ENCODE measurements at regions not wholly inside any gene's neighbourhood (a gene's known extent, or its start where the extent isn't known, plus 50 kb on each side); places are given as distances from the start of the nearest gene placed in this dataset.

- DNase-seq = peak; percentile 90
Measured at GRCh38 chr18:27750014-27750413, 426.9 kb downstream of the CDH2 start.

DNA sequence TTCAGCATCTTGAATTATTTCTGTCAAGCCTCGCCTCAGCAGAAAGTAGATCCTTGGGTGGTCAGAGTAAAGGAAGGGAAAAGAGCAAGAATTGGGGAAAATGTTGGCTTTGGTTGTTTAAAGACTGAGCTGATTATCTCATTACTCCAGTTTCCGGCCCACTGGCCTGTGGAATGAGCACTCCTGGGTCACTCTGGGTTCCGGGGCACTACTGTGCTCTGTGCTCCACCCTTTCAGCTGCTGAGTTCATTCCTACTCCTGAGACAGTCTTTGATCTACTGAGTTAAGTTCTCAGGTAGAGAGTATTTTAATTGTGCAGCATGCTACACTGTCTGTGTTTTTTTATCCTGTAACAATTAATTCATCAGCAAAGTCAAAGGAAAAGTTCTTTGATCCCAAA, 427.7 kb downstream of the CDH2 start:
- no peak for DNase-seq

- no peak for DNase-seq
Measured at GRCh38 chr18:27746241-27746640, 430.7 kb downstream of the CDH2 start.

- DNase-seq = no peak
Measured at GRCh38 chr18:27735117-27735516, 441.8 kb downstream of the CDH2 start.

DNA sequence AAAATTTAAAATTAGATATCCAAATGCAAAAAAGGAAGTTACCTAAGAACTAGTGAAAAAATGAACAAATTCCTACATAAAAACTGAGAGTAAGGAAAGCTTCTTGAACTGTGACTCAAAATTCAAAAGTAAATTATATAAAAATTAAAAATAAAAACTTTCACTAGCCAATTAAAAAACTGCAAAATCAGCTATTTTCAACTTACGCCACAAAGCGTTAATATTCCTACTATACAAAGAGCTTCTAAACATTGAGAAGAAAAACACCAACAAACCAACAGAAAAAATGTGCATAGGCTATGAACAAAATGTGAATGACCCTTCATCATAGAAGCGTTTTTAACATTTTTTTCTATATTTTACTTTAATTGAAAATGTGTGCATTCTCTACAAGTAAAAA, 445.7 kb downstream of the CDH2 start:
- DNase-seq = no peak

GRCh38 chr18:27728659-27729058, 448.3 kb downstream of the CDH2 start:
- no peak for DNase-seq

DNA sequence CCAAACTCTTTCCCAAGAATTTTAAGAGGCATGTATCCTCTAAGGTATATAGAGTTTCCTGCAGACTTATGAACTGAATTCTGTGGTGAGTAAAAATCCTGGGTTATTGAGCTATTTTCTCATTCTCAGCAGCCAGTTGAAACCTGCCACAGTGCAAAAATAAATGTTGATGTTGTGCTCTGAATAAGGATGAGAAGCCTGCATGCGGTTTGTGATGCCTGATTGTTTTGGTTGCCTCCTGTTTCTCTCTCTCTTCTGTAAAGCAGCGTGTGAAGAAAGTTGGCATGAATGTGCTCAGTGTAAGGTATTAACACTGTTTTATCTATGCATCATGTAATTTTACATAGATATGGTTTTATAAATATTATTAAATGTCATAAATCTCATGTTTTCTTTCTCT, 452.6 kb downstream of the CDH2 start:
- no peak for DNase-seq

- DNase-seq = peak; percentile 44
Measured at GRCh38 chr18:27723168-27723567, 453.8 kb downstream of the CDH2 start.

DNA sequence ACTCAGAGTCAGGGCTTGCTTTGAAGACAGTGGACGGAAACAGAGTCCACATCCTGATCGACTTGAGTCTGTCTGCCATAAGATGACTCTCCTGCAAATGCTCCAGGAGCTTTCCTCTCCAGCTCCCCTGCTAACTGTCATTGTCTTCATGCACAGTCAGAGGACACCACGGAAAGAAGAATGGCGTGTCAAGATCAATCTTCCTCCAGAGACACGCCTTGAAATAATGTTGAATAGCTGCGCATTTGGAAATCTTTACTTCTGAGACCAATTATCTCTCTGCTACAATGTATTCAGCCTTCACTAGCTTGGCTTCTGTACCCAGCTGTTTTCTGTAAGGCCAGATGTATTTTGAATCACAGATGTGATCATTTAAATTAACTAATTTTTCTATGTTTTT, 457.2 kb downstream of the CDH2 start:
- DNase-seq = no peak

- DNase-seq = no peak
Measured at GRCh38 chr18:27717816-27718215, 459.1 kb downstream of the CDH2 start.

- DNase-seq = no peak
Measured at GRCh38 chr18:27717250-27717649, 459.7 kb downstream of the CDH2 start.

GRCh38 chr18:27715751-27716150, 461.2 kb downstream of the CDH2 start:
- peak; percentile 34 for DNase-seq

DNA sequence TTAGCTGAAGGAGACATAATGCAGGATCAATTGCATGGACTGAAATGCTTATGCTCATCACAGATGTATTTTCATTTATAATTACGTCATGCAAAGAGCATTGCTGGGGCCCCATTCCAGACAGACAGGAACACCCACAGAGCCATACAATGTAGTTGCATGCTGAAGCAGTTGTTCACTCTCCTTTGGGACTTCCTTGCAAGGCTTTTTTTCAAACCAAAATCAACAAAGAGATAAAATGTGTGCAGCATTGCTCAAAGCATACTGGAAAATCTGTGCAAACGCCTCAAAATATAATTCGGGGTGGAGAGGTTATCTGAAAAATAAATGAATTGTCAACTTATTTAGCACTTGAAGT, 463.2 kb downstream of the CDH2 start:
- peak; percentile 97 for DNase-seq

GRCh38 chr18:27713037-27713737, 463.7 kb downstream of the CDH2 start:
- DNase-seq = peak; percentile 66

DNA sequence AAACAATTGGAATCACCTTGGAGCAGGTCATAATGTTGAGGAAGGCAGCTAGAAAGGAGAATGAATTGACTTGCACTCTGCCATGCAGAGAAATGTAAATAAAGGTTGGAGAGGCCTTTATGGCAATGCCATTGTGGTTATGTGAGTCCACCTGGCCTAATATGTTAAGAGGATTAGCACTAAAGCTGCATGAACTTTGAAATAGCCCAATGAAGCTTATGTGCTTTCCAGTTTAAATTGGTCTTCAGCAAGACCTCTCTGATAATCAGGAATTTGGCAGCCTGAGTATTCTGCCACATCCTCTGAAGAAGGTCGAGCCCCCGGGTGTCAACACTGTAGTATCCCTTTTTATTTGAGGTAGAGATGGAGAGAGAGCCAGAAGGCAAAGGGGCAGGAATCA, 464.9 kb downstream of the CDH2 start:
- no peak for DNase-seq

- DNase-seq = peak; percentile 35
Measured at GRCh38 chr18:27711382-27711781, 465.5 kb downstream of the CDH2 start.

- no peak for DNase-seq
Measured at GRCh38 chr18:27709344-27709743, 467.6 kb downstream of the CDH2 start.

DNA sequence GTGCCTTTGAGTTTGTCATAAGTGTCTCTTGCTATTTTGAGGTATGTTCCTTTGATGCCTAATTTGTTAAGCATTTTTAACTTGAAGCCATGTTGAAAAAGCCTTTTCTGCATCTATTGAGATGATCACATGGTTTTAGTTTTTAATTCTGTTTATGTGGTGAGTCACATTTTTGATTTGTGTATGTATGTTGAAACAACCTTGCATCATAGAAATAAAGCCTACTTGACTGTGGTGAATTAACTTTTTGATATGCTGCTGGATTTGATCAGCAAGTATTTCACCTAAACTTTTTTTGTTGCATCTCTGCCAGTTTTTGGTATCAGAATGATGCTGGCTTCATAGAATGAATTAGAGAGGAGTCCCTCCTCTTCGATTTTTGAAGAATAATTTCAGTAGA, 469.7 kb downstream of the CDH2 start:
- peak; percentile 45 for DNase-seq

- DNase-seq = no peak
Measured at GRCh38 chr18:27704736-27705361, 472.1 kb downstream of the CDH2 start.

GRCh38 chr18:27699137-27699536, 477.8 kb downstream of the CDH2 start:
- DNase-seq = no peak

GRCh38 chr18:27696148-27696547, 480.8 kb downstream of the CDH2 start:
- DNase-seq = no peak

- DNase-seq = peak; percentile 49
Measured at GRCh38 chr18:27695503-27695902, 481.4 kb downstream of the CDH2 start.

- DNase-seq = no peak
Measured at GRCh38 chr18:27695052-27695451, 481.9 kb downstream of the CDH2 start.

DNA sequence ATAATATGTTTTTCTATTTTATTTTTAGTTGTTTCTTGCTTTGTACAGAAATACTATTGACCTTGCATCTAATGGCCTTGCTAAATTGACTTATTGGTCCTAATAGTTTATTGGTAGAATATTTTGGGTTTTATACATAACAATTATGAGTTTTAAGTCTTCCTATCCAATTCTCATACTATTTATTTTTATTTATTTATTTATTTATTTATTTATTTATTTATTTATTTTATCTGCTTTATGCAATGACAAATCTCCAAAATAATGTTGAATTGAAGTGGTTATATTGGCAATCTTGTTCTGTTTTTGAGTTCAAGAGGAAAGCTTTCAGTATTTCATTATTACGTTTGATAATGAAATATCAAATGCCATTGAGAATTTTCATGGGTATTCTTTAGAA, 488.3 kb downstream of the CDH2 start:
- DNase-seq = no peak

DNA sequence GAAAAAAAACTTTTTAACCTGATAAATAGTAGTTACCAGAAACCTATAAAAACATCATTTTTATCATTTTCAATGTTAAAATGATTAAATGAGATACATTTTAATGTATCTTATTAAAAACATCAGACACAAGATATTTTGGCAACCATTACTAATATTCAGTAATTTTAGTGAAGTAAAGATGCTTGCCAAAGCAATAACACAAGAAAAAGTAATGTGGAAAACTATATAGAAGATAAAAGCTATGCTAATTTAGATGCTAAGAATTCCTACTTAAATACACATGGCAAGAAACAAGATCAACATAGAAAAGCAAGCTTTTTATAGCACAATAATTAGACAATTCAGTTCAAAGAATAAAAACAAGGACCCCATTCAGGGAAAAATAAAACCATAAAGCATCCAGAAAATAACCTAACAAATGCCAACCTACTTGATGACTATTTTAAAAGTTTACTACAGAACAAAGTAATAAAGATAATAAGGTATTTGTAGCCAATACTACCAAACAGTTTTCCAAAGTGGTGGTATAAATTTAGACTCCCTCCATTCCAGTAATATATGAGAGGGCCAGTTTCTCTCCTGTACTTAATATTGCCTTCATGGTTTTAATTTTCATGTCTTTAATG, 489.5 kb downstream of the CDH2 start:
- no peak for DNase-seq
